Tongue (tissue), 1 donor: ENCODE measurements at regions not wholly inside any gene's neighbourhood (a gene's known extent, or its start where the extent isn't known, plus 50 kb on each side); places are given as distances from the start of the nearest gene placed in this dataset.
"Not testable (repeated sequence)": the region's sequence is repeated elsewhere in the genome, so short reads cannot be mapped to it uniquely, and the experiment has no call there.

ENCODE experiments used
- DNase-seq: peaks from one replicate; pipeline ENCODE4 v3.0.0-alpha.2; 2015

- no peak for DNase-seq
Observed at GRCh38 chr1:233435622-233436021, 108.1 kb downstream of the MAP3K21 start.

- no peak for DNase-seq
Observed at GRCh38 chr1:233439721-233440120, 112.2 kb downstream of the MAP3K21 start.

- DNase-seq = peak; percentile 80
Observed at GRCh38 chr1:233440951-233441401, 113.5 kb downstream of the MAP3K21 start.

GRCh38 chr1:233442026-233442780 is 114.7 kb downstream of the MAP3K21 start:
- no peak for DNase-seq

GRCh38 chr1:233443040-233443760 is 115.7 kb downstream of the MAP3K21 start:
- peak; percentile 12 for DNase-seq

GRCh38 chr1:233444484-233444883 is 117.0 kb downstream of the MAP3K21 start:
- no peak for DNase-seq

- DNase-seq = no peak
Observed at GRCh38 chr1:233445737-233446136, 118.2 kb downstream of the MAP3K21 start.

GRCh38 chr1:233446935-233447334 is 119.4 kb downstream of the MAP3K21 start:
- DNase-seq = no peak

GRCh38 chr1:233448109-233448689 is 120.7 kb downstream of the MAP3K21 start:
- peak; percentile 38 for DNase-seq

- no peak for DNase-seq
Observed at GRCh38 chr1:233452724-233453123, 125.2 kb downstream of the MAP3K21 start.

GRCh38 chr1:233453433-233454200 is 126.1 kb downstream of the MAP3K21 start:
- no peak for DNase-seq

GRCh38 chr1:233459470-233459945 is 132.0 kb downstream of the MAP3K21 start:
- DNase-seq = no peak

- peak; percentile 27 for DNase-seq
Observed at GRCh38 chr1:233459968-233460367, 132.4 kb downstream of the MAP3K21 start.

- DNase-seq = no peak
Observed at GRCh38 chr1:233460692-233461091, 133.2 kb downstream of the MAP3K21 start.

GRCh38 chr1:233461847-233462246 is 134.3 kb downstream of the MAP3K21 start:
- DNase-seq = no peak

- DNase-seq = peak; percentile 55
Observed at GRCh38 chr1:233463333-233463732, 135.8 kb downstream of the MAP3K21 start.

GRCh38 chr1:233465745-233466343 is 138.3 kb downstream of the MAP3K21 start:
- DNase-seq = no peak

- no peak for DNase-seq
Observed at GRCh38 chr1:233470741-233471499, 143.0 kb upstream of the KCNK1 start.

- not testable (repeated sequence) for DNase-seq
Observed at GRCh38 chr1:233471851-233472250, 142.1 kb upstream of the KCNK1 start.

- not testable (repeated sequence) for DNase-seq
Observed at GRCh38 chr1:233472796-233473195, 141.1 kb upstream of the KCNK1 start.
